ENCODE measurements at regions not wholly inside any gene's neighbourhood (a gene's known extent, or its start where the extent isn't known, plus 50 kb on each side); places are given as distances from the start of the nearest gene placed in this dataset.
"Not testable (repeated sequence)": the region's sequence is repeated elsewhere in the genome, so short reads cannot be mapped to it uniquely, and the experiment has no call there.

- H3K4me3 ChIP-seq (ENCODE audit: low read length) = no peak overlapping the region
- no peak for TF ChIP-seq CTCF (conservative IDR thresholded peaks at IDR 0.05; ENCODE audit: low read depth, low read length)
Measured at GRCh38 chr4:171519457-171519856, 293.7 kb upstream of the GALNTL6 start.

GRCh38 chr4:171517883-171518282 lies 295.3 kb upstream of the GALNTL6 start:
- H3K4me3 ChIP-seq (ENCODE audit: low read length) = no peak overlapping the region
- DNase-seq (ENCODE audit: low read depth) = no peak
- TF ChIP-seq CTCF (conservative IDR thresholded peaks at IDR 0.05; ENCODE audit: low read depth, low read length) = no peak

More at GRCh38 chr4:171519457-171519856, 293.7 kb upstream of the GALNTL6 start:
- no peak for DNase-seq (ENCODE audit: low read depth)

- no peak for DNase-seq (ENCODE audit: low read depth)
Measured at GRCh38 chr4:171516694-171517093, 296.5 kb upstream of the GALNTL6 start.

GRCh38 chr4:171484681-171485080 lies 328.5 kb upstream of the GALNTL6 start:
- no peak for DNase-seq (ENCODE audit: low read depth)
- TF ChIP-seq CTCF (conservative IDR thresholded peaks at IDR 0.05; ENCODE audit: low read depth, low read length) = no peak
- H3K4me3 ChIP-seq (ENCODE audit: low read length) = no peak overlapping the region

More at GRCh38 chr4:171516694-171517093, 296.5 kb upstream of the GALNTL6 start:
- no peak overlapping the region for H3K4me3 ChIP-seq (ENCODE audit: low read length)
- no peak for TF ChIP-seq CTCF (conservative IDR thresholded peaks at IDR 0.05; ENCODE audit: low read depth, low read length)

- no peak for TF ChIP-seq CTCF (conservative IDR thresholded peaks at IDR 0.05; ENCODE audit: low read depth, low read length)
- H3K4me3 ChIP-seq (ENCODE audit: low read length) = no peak overlapping the region
Measured at GRCh38 chr4:171478181-171478580, 335.0 kb upstream of the GALNTL6 start.

GRCh38 chr4:171475111-171475510 lies 338.1 kb upstream of the GALNTL6 start:
- H3K4me3 ChIP-seq (ENCODE audit: low read length); DNase-seq (ENCODE audit: low read depth): not testable (repeated sequence)

More at GRCh38 chr4:171478181-171478580, 335.0 kb upstream of the GALNTL6 start:
- DNase-seq (ENCODE audit: low read depth) = no peak

GRCh38 chr4:171473155-171473554 lies 340.0 kb upstream of the GALNTL6 start:
- H3K4me3 ChIP-seq (ENCODE audit: low read length) = no peak overlapping the region
- TF ChIP-seq CTCF (conservative IDR thresholded peaks at IDR 0.05; ENCODE audit: low read depth, low read length) = no peak
- no peak for DNase-seq (ENCODE audit: low read depth)

GRCh38 chr4:171472230-171472629 lies 341.0 kb upstream of the GALNTL6 start:
- no peak for DNase-seq (ENCODE audit: low read depth)
- TF ChIP-seq CTCF (conservative IDR thresholded peaks at IDR 0.05; ENCODE audit: low read depth, low read length) = no peak
- H3K4me3 ChIP-seq (ENCODE audit: low read length) = no peak overlapping the region

Data from retinal pigment epithelial cell (primary cell).